ENCODE measurements at regions not wholly inside any gene's neighbourhood (a gene's known extent, or its start where the extent isn't known, plus 50 kb on each side); places are given as distances from the start of the nearest gene placed in this dataset.

- dilution Hi-C loops (cut with MboI; ENCODE audit: extremely low pct_ligation_motif_present, low sequenced_read_pairs): no loop called here
These were observed 63.8 kb upstream of the P2RY1 start for GRCh38 chr3:152771120-152771519.

GRCh38 chr3:152772674-152773225 is 62.2 kb upstream of the P2RY1 start:
- H4K20me1 ChIP-seq (replicated peaks; ENCODE audit: control insufficient read depth, extremely low read depth, insufficient read depth, low read length): no peaks in the 10 kb centered on the region
- no peak for FAIRE-seq

More at GRCh38 chr3:152771120-152771519, 63.8 kb upstream of the P2RY1 start:
- H3K4me2 ChIP-seq (ENCODE audit: insufficient read depth, low read length): no peak overlapping the region
- no peak overlapping the region for H3K4me3 ChIP-seq (replicated peaks in 1 of 3; ENCODE audit: insufficient read depth in 1 of 3, low read depth in 1 of 3, low read length in 3 of 3)
- ChIA-PET POLR2A (no interaction called here), CTCF (no interaction called here)
- H2AFZ ChIP-seq (ENCODE audit: low read depth, low read length): no peak overlapping the region
- H3K36me3 ChIP-seq (ENCODE audit: control insufficient read depth in 2 of 2, extremely low read depth in 1 of 2, insufficient read depth in 2 of 2, low read length in 2 of 2): no peaks in the 10 kb centered on the region
- H3K9me3 ChIP-seq (replicated peaks; ENCODE audit: control insufficient read depth, insufficient read depth, low read length): no peaks in the 10 kb centered on the region
- H3K27ac ChIP-seq (ENCODE audit: insufficient read depth, low read depth, low read length): no peak overlapping the region
- DNase-seq (ENCODE audit: low read depth, low spot score) (no peak), FAIRE-seq (no peak)
- no peaks in the 10 kb centered on the region for H3K9me1 ChIP-seq (replicated peaks; ENCODE audit: control insufficient read depth, extremely low read depth, insufficient read depth, low read length)
- BruUV-seq (replicated peaks): no TSS peak
- TF ChIP-seq MYC (IDR thresholded peaks at IDR 0.05; ENCODE audit: low read depth, low read length) (no peak), MAX (IDR thresholded peaks at IDR 0.05; ENCODE audit: insufficient read depth, insufficient read length) (no peak), POLR2A (IDR thresholded peaks at IDR 0.05; ENCODE audit: low read depth, low read length) (no peak), JUN (IDR thresholded peaks at IDR 0.05; ENCODE audit: borderline replicate concordance, insufficient read depth, insufficient read length, low read depth) (no peak), EZH2 (IDR thresholded peaks at IDR 0.05; ENCODE audit: borderline replicate concordance, low read depth, low read length, severe bottlenecking) (no peak)
- H3K27me3 ChIP-seq (ENCODE audit: control insufficient read depth in 2 of 2, insufficient read depth in 2 of 2, low read length in 2 of 2): no peaks in the 10 kb centered on the region
- no peaks in the 10 kb centered on the region for H3K4me1 ChIP-seq (ENCODE audit: control insufficient read depth, extremely low read depth, insufficient read depth, low read length)
- no peak overlapping the region for H3K9ac ChIP-seq (replicated peaks; ENCODE audit: extremely low read depth, insufficient read depth, low read length)
- intact Hi-C loops (cut with micrococcal nuclease): no loop called here
- H4K20me1 ChIP-seq (replicated peaks; ENCODE audit: control insufficient read depth, extremely low read depth, insufficient read depth, low read length): no peaks in the 10 kb centered on the region
- no peaks in the 10 kb centered on the region for H3K79me2 ChIP-seq (ENCODE audit: control insufficient read depth, insufficient read depth, low read length)

More at GRCh38 chr3:152772674-152773225, 62.2 kb upstream of the P2RY1 start:
- DNase-seq (ENCODE audit: low read depth, low spot score): no peak
- no peaks in the 10 kb centered on the region for H3K4me1 ChIP-seq (ENCODE audit: control insufficient read depth, extremely low read depth, insufficient read depth, low read length)
- no peak overlapping the region for H3K27ac ChIP-seq (ENCODE audit: insufficient read depth, low read depth, low read length)
- CTCF ChIA-PET: no interaction called here
- no peak overlapping the region for H3K4me3 ChIP-seq (replicated peaks in 1 of 3; ENCODE audit: insufficient read depth in 1 of 3, low read depth in 1 of 3, low read length in 3 of 3)
- intact Hi-C loops (cut with micrococcal nuclease) (no loop called here), dilution Hi-C loops (cut with MboI; ENCODE audit: extremely low pct_ligation_motif_present, low sequenced_read_pairs) (no loop called here)
- TF ChIP-seq POLR2A (IDR thresholded peaks at IDR 0.05; ENCODE audit: low read depth, low read length): no peak
- TF ChIP-seq CTCF (IDR thresholded peaks at IDR 0.05; ENCODE audit: extremely low read depth in 1 of 2, insufficient read depth in 1 of 2, low read depth in 1 of 2, low read length in 2 of 2): no peak
- no peak for TF ChIP-seq GATA2 (IDR thresholded peaks at IDR 0.05; ENCODE audit: insufficient read depth, insufficient read length, low read depth, low read length)
- TF ChIP-seq MAX (IDR thresholded peaks at IDR 0.05; ENCODE audit: insufficient read depth, insufficient read length): no peak
- TF ChIP-seq MYC (IDR thresholded peaks at IDR 0.05; ENCODE audit: low read depth, low read length): no peak
- TF ChIP-seq FOS (IDR thresholded peaks at IDR 0.05; ENCODE audit: borderline replicate concordance, insufficient read depth, low read length): no peak
- TF ChIP-seq EZH2 (IDR thresholded peaks at IDR 0.05; ENCODE audit: borderline replicate concordance, low read depth, low read length, severe bottlenecking): no peak
- TF ChIP-seq POLR2AphosphoS5 (IDR thresholded peaks at IDR 0.05; ENCODE audit: insufficient read depth, low read depth, low read length): no peak
- TF ChIP-seq JUN (IDR thresholded peaks at IDR 0.05; ENCODE audit: borderline replicate concordance, insufficient read depth, insufficient read length, low read depth): no peak
- POLR2A ChIA-PET: no interaction called here
- no TSS peak for BruUV-seq (replicated peaks)
- H3K79me2 ChIP-seq (ENCODE audit: control insufficient read depth, insufficient read depth, low read length): no peaks in the 10 kb centered on the region
- no peaks in the 10 kb centered on the region for H3K9me1 ChIP-seq (replicated peaks; ENCODE audit: control insufficient read depth, extremely low read depth, insufficient read depth, low read length)
- no peaks in the 10 kb centered on the region for H3K27me3 ChIP-seq (ENCODE audit: control insufficient read depth in 2 of 2, insufficient read depth in 2 of 2, low read length in 2 of 2)
- H2AFZ ChIP-seq (ENCODE audit: low read depth, low read length): no peak overlapping the region
- no peaks in the 10 kb centered on the region for H3K9me3 ChIP-seq (replicated peaks; ENCODE audit: control insufficient read depth, insufficient read depth, low read length)
- no peak overlapping the region for H3K4me2 ChIP-seq (ENCODE audit: insufficient read depth, low read length)
- no peak overlapping the region for H3K9ac ChIP-seq (replicated peaks; ENCODE audit: extremely low read depth, insufficient read depth, low read length)
- no peaks in the 10 kb centered on the region for H3K36me3 ChIP-seq (ENCODE audit: control insufficient read depth in 2 of 2, extremely low read depth in 1 of 2, insufficient read depth in 2 of 2, low read length in 2 of 2)

All from endothelial cell of umbilical vein (primary cell).